ENCODE measurements at regions not wholly inside any gene's neighbourhood (a gene's known extent, or its start where the extent isn't known, plus 50 kb on each side); places are given as distances from the start of the nearest gene placed in this dataset.

DNA sequence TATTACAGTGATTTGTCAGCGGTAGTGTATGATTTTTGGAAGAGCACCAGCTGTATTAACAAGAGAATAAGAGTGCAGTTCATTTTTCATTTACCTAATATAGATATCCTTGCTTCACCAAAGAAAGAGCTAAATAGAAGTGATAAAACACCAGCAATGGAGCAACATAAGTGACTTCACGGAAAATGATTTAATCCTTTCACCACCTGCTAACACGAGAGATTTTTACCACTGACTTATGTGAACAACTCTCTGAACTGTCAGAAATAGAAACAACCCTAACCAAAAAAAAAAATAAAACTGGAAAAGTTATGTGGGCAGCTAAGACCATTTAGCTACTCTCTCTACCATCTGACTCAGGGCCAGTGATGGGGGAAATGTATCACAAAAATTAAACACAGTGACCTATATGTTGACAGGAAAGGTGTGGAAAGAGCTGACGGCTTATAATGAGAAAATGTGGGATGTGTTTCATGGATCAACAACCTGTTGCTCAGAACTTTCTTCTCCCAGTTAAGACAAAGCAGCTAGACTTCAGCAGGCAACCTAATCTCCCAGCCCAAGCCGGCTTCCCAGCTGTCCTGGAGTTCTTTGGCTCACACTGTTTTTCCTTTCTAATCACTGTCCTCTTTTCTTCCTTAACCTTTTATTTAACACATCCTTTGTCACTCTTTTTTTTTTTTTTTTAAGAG, 272.7 kb downstream of the SS18 start:
- TF ChIP-seq, protein P1, sequence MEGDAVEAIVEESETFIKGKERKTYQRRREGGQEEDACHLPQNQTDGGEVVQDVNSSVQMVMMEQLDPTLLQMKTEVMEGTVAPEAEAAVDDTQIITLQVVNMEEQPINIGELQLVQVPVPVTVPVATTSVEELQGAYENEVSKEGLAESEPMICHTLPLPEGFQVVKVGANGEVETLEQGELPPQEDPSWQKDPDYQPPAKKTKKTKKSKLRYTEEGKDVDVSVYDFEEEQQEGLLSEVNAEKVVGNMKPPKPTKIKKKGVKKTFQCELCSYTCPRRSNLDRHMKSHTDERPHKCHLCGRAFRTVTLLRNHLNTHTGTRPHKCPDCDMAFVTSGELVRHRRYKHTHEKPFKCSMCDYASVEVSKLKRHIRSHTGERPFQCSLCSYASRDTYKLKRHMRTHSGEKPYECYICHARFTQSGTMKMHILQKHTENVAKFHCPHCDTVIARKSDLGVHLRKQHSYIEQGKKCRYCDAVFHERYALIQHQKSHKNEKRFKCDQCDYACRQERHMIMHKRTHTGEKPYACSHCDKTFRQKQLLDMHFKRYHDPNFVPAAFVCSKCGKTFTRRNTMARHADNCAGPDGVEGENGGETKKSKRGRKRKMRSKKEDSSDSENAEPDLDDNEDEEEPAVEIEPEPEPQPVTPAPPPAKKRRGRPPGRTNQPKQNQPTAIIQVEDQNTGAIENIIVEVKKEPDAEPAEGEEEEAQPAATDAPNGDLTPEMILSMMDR (conservative IDR thresholded peaks at IDR 0.05; ENCODE audit: low read length): no peak
- no peak for TF ChIP-seq EZH2phosphoT487 (IDR thresholded peaks at IDR 0.05; ENCODE audit: borderline replicate concordance)

All from Loucy (cell line).